CD4-positive, alpha-beta T cell treated with Interleukin-4 for 4 hours (primary cell): ENCODE measurements at regions not wholly inside any gene's neighbourhood (a gene's known extent, or its start where the extent isn't known, plus 50 kb on each side); places are given as distances from the start of the nearest gene placed in this dataset.

Experiments
- DNase-seq: peaks from one replicate; pipeline ENCODE4 v3.0.0-alpha.2; 2020

DNA sequence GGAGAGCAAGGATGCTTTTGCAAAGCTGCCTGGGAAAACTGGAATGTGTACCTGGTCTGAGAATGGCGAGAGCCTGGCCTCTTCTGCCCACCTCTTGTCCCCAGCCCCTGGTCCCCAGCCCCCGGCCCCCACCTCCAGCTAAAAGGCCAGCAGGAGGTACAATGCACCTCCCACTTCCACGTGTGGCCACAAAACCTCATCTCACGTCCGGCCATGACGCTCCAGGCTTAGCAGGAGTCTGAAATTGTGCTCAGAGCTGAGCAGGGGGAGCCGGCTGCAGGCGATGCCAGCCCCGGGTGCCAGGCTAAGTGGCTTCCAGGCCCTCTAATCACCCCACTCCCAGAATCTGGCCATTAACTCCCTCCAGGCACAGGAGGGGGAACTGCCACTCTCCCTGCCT is 83.1 kb upstream of the PRR20G start:
- DNase-seq, result no peak

DNA sequence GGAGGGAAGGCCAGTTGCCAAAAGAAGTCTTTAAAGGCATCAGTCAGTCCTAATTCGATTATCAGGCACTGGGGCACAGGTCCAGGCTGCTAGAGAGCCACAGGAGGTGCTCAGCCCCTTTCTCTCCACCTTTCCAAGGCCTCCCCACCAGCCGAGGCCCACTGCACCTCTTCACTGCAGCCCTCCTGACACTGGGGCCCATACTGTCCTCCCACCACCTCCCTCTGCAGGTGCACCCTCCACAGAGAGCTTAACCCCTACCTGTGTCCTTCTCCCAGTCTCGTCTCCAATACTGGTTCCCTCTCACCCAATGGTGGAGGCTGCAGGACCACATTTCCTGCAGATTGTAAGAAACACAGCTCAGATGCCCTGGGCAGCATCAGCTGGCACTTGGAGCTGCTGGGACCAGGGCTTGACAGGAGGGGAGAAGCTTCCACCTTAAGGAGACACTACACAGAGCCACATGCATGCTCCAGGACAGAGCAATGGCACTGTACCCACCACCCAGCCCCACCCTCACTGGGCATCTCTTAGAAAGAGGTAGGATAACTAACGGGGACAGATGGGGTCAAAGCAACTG is 81.6 kb upstream of the PRR20G start:
- DNase-seq, result no peak

DNA sequence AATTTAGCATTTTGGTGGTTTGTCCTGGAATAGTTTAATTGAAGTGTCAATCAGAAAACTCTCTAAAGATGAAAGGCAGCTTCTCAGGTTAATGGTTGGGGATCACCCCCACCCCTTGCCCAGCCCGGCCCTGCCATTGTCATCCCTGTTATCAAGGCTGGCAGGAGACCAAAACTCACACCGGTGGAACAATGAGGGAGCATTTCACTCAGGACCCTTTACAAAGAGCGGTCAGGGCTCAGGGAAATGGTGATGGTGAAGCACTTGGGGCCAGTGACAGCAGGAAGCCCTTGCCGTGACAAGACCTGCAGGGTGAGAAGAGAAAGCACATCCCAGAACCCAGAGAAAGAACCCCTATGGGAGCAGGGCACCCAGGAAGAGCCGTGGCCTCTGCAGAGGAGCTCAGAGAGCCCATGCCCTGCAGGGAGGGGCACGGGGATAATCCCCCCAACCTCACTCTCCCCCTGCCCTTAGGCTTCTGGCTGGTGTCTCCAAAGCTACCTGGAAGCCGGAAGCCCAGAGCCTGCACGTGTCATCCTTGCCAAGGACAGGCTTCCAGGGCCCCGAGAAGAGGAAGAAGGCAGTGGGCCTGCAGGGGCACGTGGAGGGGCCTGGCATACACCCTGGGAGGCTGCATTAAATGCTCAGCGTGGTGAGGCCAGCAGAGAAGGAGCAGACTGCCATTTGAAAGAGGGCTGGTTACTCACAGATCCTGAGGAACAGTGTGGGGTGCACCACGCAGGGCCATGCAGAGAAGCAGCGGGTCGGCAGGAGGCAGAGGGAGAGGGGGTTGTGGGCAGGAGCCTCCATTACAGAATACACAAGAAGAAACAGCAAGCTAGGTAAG is 80.6 kb upstream of the PRR20G start:
- no peak for DNase-seq

DNA sequence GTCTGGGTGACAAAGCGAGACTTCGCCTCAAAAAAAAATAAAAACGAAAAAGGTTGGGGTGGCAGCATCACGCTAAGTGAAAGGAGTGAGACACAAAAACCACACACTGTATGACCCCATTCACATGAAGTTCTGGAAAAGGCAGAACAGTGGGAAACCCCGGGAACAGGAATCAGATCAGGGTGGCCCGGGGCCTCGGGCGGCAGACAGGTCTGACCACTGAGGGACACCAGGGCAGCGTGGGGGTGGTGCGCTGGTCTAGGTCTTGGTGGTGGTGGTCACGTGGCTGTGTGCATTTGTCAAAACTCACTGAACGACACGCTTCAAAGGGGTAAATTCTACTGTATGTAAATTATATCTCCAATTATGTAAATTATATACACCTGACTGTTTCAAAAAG is 79.7 kb upstream of the PRR20G start:
- no peak for DNase-seq

DNA sequence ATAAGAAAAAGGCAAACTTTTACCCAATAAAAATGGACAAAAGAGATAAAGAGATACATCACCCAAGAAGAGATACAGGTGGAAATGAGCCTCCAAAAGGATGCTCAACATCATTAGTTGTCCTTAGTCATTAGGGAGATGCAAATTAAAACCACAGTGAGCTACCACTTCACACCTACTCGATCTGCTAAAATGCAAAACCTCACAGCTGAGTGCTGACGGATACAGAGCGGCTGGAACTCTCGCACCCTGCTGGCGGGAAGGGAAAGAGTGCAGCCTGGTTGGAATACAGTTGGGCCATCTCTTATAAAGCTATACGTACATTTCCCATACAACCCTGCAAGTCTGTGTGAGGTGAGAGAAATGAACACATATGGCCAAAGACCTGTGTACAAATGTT is 78.5 kb upstream of the PRR20G start:
- DNase-seq, result no peak

DNA sequence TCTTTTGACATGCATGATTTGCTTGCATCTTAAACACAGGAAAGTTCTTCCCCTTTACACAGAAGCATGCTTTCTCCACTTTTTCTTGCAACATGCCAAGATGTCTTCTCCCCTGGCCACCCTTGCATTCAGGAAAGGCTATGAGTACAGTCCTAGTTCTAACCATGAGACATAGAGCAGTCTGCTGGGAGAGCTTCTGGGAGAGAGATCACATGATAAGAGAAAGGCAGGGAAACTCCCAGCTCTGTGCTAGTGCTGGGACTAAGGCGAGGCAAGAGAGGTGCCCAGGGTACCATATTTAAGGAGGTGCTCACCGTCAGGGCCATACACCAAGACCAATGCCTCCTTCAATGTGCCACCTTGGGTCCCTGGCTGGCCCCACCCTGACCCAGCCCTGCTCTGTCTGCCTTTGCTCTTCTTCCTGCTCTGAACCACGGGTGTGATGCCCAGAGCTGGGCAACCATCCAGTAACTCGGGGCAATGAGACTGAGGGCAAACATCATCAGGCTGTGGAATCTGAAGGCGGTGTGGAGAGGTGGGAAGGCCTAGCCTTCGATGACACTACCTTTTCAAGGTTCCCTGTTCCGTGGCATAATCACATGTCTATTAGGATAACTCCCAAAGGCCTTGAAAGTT is 77.4 kb upstream of the PRR20G start:
- no peak for DNase-seq

DNA sequence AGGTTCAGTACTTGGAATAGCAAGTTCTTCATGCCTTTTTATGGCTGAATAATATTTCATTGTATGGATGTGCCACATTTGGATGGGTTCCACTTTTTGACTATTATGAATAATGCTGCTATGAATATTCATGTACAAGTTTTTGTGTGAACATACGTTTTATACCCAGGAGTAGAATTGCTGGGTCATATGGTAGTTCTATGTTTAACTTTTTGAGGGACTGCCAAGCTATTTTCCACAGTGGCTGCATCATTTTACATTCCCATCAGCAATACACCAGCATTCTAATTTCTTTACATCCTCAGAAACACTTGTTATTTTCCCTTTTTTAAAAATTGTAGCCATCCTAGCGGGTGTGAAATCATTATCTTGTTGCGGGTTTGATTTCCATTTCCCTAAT is 76.0 kb upstream of the PRR20G start:
- no peak for DNase-seq

DNA sequence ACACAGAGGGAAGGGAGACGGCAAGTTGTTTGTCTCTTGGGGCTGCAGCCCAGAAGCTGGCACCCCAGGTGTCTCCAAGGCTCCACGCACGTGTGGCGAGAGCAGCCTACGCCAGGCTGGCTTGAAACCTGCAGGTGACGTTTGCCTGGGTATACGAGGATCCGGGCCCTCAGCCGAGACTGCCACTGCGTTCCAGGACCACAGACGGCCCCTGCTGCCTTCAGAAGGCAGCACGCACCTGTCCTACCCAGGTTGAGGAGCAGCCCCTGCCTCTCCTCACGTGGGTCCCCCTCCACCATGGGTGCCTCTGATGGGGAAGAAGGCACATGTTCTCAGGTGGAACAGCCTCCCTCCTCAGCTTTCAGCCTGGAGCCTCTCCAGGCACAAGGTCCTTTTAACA is 75.3 kb upstream of the PRR20G start:
- DNase-seq, result no peak

DNA sequence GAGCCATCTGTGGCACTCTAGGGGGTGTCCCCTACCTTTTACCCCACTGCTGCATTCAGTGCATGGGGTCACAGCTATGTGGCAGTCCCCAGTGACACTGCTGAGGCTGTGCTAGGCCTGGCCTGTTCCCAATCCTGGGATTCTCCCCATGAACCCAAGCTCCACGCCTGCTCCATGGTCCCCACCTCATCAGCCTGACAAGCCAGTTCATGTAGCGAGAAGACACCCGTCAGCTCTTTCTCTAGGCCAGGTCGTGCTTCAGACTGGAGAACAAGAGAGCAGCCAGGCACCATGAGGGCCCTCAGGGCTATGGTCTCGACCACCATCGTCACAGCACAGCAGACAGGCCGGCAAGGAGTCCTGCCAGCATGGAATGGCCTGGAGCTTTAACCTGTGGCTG is 72.8 kb upstream of the PRR20G start:
- DNase-seq, result no peak

DNA sequence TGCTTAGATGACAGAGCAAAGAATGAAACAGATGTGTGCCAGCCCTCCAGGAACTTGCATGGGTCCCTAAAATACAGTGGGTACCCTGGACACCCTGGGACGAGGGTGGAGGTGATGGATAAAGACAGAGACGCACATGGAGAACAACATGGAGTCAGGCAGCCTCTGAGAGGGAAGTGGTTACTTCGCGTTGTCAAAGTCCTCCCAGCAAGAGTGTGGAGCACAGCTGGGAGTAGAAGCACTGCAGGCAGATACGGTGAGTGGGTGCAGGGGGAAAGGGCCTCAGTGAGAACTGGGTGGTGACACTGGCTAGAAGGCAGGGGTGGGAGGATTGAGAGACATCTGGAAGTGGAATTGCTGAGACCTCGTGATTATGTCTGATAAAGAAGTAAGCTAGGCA is 70.8 kb upstream of the PRR20G start:
- DNase-seq, result no peak

DNA sequence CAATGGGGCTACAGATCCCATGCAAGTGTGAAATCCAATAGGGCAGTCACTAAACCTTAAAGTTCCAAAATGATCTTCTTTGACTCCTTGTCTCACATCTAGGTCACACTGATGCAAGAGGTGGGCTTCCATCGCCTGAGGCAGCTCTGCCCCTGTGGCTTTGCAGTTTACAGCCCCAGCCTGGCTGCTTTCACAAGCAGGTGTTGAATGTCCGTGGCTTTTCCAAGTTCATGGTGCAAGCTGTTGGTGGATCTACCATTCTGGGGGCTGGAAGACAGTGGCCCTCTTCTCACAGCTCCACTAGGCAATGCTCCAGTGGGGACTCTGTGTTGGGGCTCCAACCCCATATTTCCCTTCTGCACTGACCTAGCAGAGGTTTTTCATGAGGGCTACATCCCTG is 68.5 kb upstream of the PRR20G start:
- no peak for DNase-seq

DNA sequence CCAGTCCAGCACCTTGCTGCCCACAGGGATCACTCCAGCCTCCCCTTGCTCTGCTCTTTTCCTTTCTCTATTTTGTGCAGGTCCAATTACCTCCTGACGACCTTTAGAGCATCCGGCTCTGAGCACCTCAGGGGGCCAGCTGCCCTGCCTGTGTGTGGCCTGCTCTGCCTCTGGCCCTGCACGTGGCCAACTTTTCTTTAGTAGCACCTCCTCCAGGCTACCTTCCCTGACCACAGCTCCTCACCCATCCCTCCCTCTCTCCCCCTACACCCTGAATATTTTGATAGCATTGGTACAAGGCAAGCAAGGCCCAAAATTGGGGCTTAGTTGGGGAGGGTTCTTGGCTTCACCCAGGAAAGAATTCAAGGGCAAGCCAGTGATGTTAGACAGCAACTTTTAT is 66.9 kb upstream of the PRR20G start:
- DNase-seq, result no peak

DNA sequence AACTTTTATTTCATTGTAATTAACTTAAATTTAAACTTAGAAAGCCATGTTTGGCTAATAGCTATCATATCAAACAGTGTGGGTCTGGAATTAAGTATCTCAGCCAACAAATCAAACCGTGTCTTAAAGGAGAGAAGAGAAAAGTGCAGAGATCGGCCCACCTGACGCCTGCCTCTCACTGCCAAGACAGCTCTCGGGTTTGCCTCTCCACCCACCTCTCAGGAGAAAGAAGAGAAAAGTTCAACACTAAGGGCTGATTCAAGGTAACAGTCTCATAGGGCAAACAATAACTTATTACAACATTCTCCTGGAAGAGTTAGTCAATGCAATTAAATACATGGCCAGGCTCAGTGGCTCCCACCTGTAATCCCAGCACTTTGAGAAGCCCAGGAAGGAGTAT is 64.8 kb upstream of the PRR20G start:
- no peak for DNase-seq

DNA sequence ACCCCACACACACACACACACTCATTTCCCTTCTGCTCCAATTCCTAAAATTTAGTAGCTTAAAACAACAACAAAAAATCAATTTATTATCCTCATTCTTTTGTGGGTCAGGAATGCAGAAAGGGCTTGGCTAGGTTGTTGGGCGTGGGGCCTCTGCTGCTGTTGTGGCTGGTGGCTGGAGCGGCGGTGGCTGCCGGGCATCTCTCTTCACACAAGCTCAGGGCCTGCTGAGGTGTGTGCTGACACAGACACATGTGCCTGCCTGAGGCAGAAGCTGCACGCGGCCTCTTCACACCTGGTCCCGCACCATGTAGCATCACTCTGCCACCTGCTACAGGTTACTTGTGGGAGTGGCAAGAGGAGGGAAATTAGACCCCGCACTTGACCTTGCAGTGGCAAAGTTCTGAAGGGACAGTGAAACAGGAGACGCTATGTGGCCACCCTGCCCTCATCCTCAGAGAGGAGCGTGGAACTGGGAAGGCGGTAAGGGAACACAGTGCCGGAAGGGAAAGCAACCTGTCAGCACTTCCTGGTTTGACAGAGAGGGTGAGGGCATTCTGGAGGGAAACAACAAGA is 64.0 kb upstream of the PRR20G start:
- DNase-seq, result no peak

DNA sequence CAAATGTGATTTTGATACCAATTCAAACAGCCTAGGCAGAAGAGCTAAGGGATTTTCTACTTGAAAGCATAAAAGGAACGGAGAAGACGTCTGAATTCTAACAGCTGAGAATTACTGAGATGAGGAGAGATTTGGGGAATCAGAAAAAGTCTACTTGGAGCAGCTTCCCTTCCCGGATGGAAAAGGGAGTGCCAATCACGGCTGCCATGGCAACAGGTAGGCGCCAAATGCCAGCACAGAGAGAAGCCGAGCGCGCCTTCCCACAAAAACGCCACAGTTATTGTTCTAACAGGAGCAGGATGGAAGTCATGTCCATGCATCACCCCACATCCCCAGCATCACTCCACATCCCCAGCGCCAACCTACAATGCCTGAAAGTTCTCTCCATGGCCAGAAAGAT is 63.5 kb upstream of the PRR20G start:
- no peak for DNase-seq

DNA sequence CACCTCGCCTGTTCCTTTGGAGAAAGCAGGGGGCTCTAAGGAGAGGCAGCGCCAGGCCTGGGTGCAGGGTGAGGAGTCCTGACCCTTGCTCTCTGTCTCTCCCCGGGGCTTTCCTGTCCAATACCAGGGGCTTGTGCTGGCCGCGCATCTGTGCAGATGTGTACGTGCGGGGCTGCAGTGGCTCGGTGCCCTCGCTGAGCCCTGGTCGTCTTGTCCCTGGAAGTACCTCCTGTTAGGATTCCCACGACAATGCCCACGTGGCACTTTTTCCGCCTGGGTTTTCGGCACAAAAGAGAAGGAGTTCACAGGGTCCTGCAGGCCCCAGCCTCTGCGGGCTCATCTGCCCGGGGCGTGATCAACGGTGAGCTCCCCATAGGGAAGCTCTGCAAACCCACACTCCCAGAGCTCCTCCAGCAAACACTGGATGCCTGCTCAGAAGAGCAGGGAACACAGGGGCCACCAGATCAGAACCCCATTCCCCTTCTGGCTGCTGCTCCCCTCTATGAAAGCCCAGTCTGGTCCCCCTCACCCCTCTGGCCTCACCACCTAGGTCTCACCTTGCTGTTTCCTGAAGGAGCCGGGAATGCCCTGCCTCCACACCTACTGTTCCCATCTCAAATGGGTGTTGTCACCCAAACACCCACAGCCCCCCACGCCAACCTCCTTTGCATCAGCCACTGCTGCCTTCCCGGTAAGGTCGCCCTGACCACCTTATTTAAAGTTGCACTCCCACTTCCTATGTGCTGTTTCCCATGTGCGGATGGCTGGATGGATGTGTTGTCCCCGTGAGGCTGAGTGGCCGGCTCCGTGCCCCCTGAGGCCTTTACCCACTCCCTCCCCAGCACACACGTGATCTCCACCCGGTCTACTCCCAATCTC is 62.6 kb upstream of the PRR20G start:
- DNase-seq, result no peak

DNA sequence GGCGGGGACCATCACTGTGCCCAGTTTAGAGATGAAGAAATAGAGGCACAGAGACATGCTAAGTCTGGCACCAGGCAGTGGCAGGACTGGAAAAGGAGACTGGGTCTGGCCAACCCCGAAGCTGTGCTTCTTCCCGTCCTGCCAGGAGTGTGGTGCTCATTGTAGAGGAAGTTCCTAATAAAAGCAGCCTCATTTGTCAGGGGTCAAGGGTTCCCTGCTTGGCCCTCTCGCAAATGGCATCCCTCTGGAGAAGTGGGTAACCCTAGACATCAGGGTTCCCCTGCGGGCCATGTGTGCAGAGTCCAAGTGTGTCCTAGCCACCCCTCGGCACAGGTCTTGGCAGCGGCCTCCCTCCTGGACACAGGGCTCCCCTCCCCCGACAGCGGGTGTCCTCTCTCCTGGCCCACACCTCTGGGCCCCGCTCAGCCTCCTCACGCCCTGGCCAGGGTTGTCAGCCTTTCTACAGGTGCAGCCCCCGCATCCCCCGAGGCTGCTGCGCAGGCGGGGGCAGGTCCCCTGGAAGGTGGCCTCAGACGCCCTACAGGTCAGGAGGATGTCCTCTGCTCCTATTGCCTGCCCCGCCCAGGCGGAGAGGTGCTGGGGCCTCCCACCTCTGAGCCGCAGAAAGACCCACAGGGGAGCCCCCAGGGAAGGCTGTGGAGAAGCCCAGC is 61.8 kb upstream of the PRR20G start:
- DNase-seq, result no peak

DNA sequence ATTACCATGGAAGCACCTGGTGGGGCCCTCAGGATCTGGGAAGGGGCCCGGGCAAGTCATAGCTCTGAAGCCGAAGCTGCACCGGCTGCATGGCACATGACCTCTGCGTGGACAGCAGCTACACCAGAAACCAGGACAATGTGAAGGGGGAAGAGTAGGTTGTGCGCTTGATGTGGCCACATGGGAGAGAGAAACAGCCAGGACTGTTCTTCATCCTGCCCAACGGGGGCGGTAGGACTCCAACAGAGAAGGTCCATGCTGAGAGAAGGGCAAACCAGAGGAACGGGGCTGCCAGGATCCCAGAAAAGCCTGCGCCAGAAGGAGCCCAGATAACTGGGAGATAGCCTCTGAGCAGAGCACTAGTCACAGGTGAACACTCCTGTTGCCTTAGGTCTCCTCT is 54.9 kb upstream of the PRR20G start:
- DNase-seq, result no peak

DNA sequence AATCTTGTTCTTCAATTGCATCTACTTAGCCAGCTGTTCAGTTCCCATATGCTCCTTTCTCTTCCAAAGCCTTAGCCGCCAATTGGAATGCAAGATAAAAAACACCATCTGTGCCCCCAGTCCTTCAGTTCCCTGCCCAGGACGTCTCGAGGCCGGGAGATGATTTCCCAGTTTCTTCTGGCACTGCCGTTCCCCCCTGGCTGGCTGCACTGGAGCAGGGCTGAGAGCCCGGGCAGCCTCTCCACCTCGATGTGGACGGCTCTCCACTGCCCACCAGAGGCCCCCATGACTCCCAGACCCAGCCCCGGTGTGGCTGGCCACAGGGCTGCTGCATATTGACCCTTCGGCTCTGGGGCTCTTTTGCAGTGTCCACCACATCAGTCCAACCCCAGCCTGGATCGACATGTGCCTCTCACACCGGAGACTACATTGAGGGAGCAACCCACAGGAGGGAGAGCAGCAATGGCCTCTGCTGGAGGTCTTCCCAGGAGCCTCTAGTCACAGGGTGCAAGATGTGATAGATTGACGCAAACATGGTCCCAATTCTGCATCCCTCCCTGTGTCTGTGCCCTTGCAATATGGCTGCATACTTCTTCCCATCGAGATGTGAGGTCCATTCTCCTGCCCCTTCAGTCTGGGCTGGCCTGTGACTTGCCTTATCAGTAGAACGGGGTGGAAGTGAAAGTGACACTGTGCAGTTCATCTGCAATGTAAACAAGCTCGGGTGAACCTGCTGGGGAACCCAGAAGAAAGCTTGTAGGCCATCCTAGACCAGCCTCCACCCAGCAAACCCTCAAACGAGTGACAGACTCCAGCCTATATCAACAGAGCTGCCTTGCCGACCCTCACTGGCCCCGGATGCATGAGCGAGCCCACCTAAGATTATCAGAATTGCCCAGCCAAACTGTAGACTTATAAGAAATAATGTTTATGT is 52.3 kb upstream of the PRR20G start:
- DNase-seq, result no peak

DNA sequence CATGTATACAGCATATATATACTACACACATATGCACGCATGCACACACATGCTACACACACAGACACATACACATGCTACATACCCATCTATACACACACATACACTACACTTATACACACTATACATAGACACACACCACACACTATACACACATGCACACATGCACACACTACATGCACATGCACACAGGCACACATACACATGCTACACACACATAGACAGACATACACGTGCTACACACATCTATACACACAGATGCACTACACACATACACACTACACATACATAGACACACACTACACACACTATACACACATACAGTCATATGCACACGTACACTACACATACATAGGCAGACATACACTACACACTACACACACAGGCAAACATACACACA is 51.2 kb upstream of the PRR20G start:
- DNase-seq, result no peak

DNA sequence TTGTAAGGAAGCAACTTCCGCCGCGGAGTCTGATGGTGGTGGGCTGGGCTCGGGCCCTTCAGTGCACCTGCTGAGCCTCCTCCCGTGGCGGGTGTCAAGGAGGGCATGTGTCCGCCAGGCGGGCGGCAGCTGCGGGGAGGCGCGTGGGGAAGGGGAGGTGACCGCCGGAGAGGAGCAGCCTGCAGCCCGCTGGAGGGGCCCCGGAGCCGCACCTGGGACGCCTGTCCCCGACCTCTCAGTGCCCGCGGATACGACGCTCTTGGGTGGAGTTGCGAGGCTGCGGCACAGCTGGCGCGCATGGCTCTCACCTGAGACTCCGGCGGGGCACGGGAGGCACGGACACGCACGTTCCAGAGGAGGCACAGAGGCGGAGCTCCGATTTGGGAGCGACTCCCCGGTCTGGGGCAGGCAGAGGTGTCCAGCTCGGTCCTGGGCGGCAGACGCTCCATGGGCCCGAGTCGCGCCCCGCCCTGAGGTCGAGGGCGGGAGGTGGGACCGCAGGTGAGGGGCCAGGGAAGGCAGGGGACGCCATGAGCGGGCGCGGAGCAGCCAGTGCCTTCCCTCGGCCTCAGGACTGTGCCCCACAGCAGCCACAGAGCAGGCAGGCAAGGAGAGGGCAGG is 50.2 kb upstream of the PRR20G start:
- no peak for DNase-seq
